Panc1 (cell line): ENCODE measurements at regions not wholly inside any gene's neighbourhood (a gene's known extent, or its start where the extent isn't known, plus 50 kb on each side); places are given as distances from the start of the nearest gene placed in this dataset.
"Not testable (repeated sequence)": the region's sequence is repeated elsewhere in the genome, so short reads cannot be mapped to it uniquely, and the experiment has no call there.

Experiments used
- ATAC-seq: fragments of 200-7000 bp; cut with Tn5 transposase; 2 replicates; pipeline ENCODE4 v1.9.1; 2020; ENCODE audit warnings: mild to moderate bottlenecking, moderate library complexity
- BruUV-seq: library from RNA; stranded (reverse); fragments of 400-500 nt; replicated peaks from 2 replicates; lab custom pipeline; 2021; lab: Mats Ljungman, UMichigan
- CTCF ChIA-PET: fragments of 300-600 bp; sonication (Branson Sonifier 250); formaldehyde crosslinking; loops from one replicate; lab custom pipeline; 2022; ENCODE audit warnings: antibody characterized with exemption; lab: Charles Lee
- POLR2A ChIA-PET: fragments of 300-600 bp; sonication (Branson Sonifier 250); formaldehyde crosslinking; loops from one replicate; lab custom pipeline; 2022; ENCODE audit warnings: antibody characterized with exemption; lab: Charles Lee
- DNase-seq: peaks from one replicate; pipeline ENCODE4 v3.0.0-alpha.2; 2010; ENCODE audit warnings: low read depth, low spot score
- H3K27ac ChIP-seq: 2 replicates; pipeline ENCODE4 v1.5.1; 2011; ENCODE audit warnings: mild to moderate bottlenecking, low read length, inconsistent platforms
- H3K27me3 ChIP-seq: fragments of 200-500 bp; sonication (Bioruptor generic); 2 replicates; pipeline ENCODE4 v1.6.0; 2014; ENCODE audit warnings: low read length, inconsistent platforms; ENCODE audit not compliant: control insufficient read depth, insufficient read depth
- H3K36me3 ChIP-seq: fragments of 200-500 bp; sonication (Bioruptor generic); 2 replicates; pipeline ENCODE4 v1.5.1; 2014; ENCODE audit warnings: inconsistent platforms, mild to moderate bottlenecking, low read length, moderate library complexity; ENCODE audit not compliant: control insufficient read depth, insufficient read depth
- H3K4me1 ChIP-seq: 2 replicates; pipeline ENCODE4 v1.5.1; 2011; ENCODE audit warnings: inconsistent platforms, mild to moderate bottlenecking, low read length, moderate library complexity; ENCODE audit not compliant: control insufficient read depth, insufficient read depth
- H3K4me3 ChIP-seq, 2 experiments: 2 replicates each; pipeline ENCODE4 v1.5.1; 2011 to 2012; ENCODE audit warnings: low read depth in 2 of 2, low read length in 2 of 2, mild to moderate bottlenecking in 2 of 2, inconsistent platforms in 1 of 2, moderate library complexity in 1 of 2
- H3K9me3 ChIP-seq: fragments of 200-500 bp; sonication (Bioruptor generic); 2 replicates; pipeline ENCODE4 v1.5.1; 2014; ENCODE audit warnings: low read depth, mild to moderate bottlenecking, inconsistent platforms, low read length, moderate library complexity; ENCODE audit not compliant: control insufficient read depth, insufficient read depth
- POLR2AphosphoS5 ChIP-seq: IDR thresholded peaks from 2 replicates; pipeline ENCODE4 v1.6.1; 2012; ENCODE audit warnings: mild to moderate bottlenecking, low read depth, low read length, moderate library complexity
- SIN3A ChIP-seq: IDR thresholded peaks from 2 replicates; pipeline ENCODE4 v1.6.1; 2012; ENCODE audit warnings: low read depth, mild to moderate bottlenecking, low read length, moderate library complexity, borderline replicate concordance; ENCODE audit not compliant: insufficient read depth
- TCF7L2 ChIP-seq: IDR thresholded peaks from 2 replicates; pipeline ENCODE4 v1.6.1; 2011; ENCODE audit warnings: mild to moderate bottlenecking, low read depth, low read length, inconsistent platforms
- in situ Hi-C: cut with HindIII; loops from 2 replicates; pipeline ENCODE4 v1.10.0; 2016; ENCODE audit warnings: low sequenced_read_pairs, low pct_unique_long_range_greater_than_20kb
- intact Hi-C: fragments of 100-400 bp; cut with micrococcal nuclease; formaldehyde crosslinking; loops from one replicate; pipeline ENCODE4 v1.10.0; 2022; ENCODE audit not compliant: unreplicated experiment
- TF ChIP-seq, protein P1 (sequence below), 2 experiments: IDR thresholded peaks; 2 replicates each; pipeline ENCODE4 v1.6.1; 2011 to 2012; ENCODE audit warnings: low read depth in 2 of 2, control low read depth in 1 of 2, low read length in 1 of 2, mild to moderate bottlenecking in 1 of 2, moderate library complexity in 1 of 2; ENCODE audit not compliant: insufficient read depth in 1 of 2
- TF ChIP-seq, protein P2 (sequence below): fragments of 450-650 bp; IDR thresholded peaks from 2 replicates; pipeline ENCODE4 v1.5.1; 2017; ENCODE audit warnings: mild to moderate bottlenecking

DNA sequence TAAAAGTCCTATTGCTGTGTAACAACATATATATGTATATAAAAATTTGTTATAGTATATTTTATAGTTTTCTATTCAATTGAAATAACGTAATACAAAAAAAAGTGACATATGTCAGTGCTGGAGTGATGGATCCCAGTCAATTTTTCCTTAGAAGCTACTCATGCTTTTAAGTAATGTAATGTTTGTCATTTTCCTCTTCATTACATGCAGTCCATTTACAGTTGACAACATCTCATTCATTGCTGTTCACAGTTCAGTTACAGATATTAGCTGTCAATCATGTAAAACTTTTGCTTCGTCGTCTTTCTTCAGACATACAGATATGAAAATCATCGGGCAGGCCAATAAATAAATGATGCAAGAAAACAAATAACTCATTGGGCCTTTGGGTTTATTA is 525.1 kb upstream of the PRR20A start:
- no peak for TF ChIP-seq POLR2AphosphoS5
- TF ChIP-seq, protein P1, sequence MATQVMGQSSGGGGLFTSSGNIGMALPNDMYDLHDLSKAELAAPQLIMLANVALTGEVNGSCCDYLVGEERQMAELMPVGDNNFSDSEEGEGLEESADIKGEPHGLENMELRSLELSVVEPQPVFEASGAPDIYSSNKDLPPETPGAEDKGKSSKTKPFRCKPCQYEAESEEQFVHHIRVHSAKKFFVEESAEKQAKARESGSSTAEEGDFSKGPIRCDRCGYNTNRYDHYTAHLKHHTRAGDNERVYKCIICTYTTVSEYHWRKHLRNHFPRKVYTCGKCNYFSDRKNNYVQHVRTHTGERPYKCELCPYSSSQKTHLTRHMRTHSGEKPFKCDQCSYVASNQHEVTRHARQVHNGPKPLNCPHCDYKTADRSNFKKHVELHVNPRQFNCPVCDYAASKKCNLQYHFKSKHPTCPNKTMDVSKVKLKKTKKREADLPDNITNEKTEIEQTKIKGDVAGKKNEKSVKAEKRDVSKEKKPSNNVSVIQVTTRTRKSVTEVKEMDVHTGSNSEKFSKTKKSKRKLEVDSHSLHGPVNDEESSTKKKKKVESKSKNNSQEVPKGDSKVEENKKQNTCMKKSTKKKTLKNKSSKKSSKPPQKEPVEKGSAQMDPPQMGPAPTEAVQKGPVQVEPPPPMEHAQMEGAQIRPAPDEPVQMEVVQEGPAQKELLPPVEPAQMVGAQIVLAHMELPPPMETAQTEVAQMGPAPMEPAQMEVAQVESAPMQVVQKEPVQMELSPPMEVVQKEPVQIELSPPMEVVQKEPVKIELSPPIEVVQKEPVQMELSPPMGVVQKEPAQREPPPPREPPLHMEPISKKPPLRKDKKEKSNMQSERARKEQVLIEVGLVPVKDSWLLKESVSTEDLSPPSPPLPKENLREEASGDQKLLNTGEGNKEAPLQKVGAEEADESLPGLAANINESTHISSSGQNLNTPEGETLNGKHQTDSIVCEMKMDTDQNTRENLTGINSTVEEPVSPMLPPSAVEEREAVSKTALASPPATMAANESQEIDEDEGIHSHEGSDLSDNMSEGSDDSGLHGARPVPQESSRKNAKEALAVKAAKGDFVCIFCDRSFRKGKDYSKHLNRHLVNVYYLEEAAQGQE (IDR thresholded peaks at IDR 0.05; ENCODE audit: insufficient read depth in 1 of 2, low read depth in 2 of 2, low read length in 1 of 2), result no peak
- no peak for TF ChIP-seq SIN3A
- TF ChIP-seq TCF7L2, result no peak
- TF ChIP-seq, protein P2, sequence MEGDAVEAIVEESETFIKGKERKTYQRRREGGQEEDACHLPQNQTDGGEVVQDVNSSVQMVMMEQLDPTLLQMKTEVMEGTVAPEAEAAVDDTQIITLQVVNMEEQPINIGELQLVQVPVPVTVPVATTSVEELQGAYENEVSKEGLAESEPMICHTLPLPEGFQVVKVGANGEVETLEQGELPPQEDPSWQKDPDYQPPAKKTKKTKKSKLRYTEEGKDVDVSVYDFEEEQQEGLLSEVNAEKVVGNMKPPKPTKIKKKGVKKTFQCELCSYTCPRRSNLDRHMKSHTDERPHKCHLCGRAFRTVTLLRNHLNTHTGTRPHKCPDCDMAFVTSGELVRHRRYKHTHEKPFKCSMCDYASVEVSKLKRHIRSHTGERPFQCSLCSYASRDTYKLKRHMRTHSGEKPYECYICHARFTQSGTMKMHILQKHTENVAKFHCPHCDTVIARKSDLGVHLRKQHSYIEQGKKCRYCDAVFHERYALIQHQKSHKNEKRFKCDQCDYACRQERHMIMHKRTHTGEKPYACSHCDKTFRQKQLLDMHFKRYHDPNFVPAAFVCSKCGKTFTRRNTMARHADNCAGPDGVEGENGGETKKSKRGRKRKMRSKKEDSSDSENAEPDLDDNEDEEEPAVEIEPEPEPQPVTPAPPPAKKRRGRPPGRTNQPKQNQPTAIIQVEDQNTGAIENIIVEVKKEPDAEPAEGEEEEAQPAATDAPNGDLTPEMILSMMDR, result no peak
- H3K4me1 ChIP-seq, result no peaks in the 10 kb centered on the region
- POLR2A ChIA-PET, result no interaction called here
- in situ Hi-C loops (no loop called here), intact Hi-C loops (no loop called here)
- H3K27ac ChIP-seq, result no peak overlapping the region
- H3K36me3 ChIP-seq, result no peaks in the 10 kb centered on the region
- DNase-seq, result no peak
- no peaks in the 10 kb centered on the region for H3K27me3 ChIP-seq
- ATAC-seq, result no peak
- no TSS peak for BruUV-seq
- H3K4me3 ChIP-seq, result no peak overlapping the region
- H3K9me3 ChIP-seq, result no peaks in the 10 kb centered on the region
- CTCF ChIA-PET, result no interaction called here

DNA sequence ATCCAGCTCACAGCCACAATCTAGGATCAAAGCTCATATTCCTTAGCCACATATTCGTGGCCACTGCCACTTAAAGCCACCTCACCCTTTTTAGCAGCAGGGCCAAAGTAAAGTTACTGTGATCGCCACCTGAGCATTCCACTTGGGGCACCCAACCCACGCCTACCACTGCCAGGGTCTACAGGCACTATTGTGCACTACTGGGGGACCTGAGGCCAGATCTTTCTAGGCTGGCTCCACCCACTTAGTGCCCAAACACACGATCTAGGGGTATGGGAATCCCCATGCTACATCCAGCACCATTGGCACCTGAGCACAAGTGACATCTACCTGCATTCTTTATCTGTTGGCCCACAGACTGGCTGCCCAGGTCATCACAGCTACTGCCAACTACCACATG is 517.9 kb upstream of the PRR20A start:
- TF ChIP-seq, protein P2, result no peak
- TF ChIP-seq SIN3A, result no peak
- no peak for TF ChIP-seq POLR2AphosphoS5
- TF ChIP-seq, protein P1 (IDR thresholded peaks at IDR 0.05; ENCODE audit: insufficient read depth in 1 of 2, low read depth in 2 of 2, low read length in 1 of 2), result no peak
- Histone ChIP-seq H3K4me3 (no peak overlapping the region), H3K36me3 (no peaks in the 10 kb centered on the region), H3K9me3 (no peaks in the 10 kb centered on the region; the same call in 1 of the 2 replicates), H3K4me1 (no peaks in the 10 kb centered on the region), H3K27ac (no peak overlapping the region), H3K27me3 (no peaks in the 10 kb centered on the region)
- DNase-seq, result no peak
- no peak for ATAC-seq
- intact Hi-C loops, result no loop called here
- BruUV-seq, result no TSS peak
- ChIA-PET POLR2A (no interaction called here), CTCF (no interaction called here)
- in situ Hi-C loops, result no loop called here

DNA sequence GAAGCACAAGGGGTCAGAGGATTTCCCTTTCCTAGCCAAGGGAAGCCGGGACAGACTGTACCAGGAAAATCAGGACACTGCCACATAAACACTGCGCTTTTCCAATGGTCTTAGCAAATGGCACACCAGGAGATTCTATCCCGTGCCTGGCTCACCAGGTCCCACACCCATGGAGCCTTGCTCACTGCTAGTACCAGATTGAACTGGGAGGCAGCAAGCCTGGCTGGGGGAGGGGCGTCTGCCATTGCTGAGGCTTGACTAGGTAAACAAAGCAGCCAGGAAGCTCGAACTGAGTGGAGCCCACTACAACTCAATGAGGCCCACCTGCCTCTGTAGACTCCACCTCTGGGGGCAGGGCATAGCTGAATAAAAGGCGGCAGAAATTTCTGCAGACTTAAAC is 511.8 kb upstream of the PRR20A start:
- ATAC-seq, H3K27me3 ChIP-seq, H3K4me3 ChIP-seq, H3K4me1 ChIP-seq, CTCF ChIA-PET, H3K27ac ChIP-seq, DNase-seq, H3K36me3 ChIP-seq, POLR2A ChIA-PET, H3K9me3 ChIP-seq, BruUV-seq, intact Hi-C loops, in situ Hi-C loops: not testable (repeated sequence)

DNA sequence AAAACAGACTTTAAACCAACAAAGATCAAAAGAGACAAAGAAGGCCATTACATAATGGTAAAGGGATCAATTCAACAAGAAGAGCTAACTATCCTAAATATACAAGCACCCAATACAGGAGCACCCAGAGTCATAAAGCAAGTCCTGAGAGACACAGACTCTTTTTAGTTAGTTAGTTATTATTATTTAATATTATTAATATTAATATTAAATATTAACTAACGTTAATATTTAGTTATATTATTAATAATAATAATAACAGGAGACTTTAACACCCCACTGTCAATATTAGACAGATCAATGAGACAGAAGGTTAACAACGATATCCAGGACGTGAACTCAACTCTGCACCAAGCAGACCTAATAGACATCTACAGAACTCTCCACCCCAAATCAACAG is 509.7 kb upstream of the PRR20A start:
- in situ Hi-C loops, POLR2A ChIA-PET, intact Hi-C loops, CTCF ChIA-PET, H3K4me1 ChIP-seq, DNase-seq, H3K9me3 ChIP-seq, H3K27ac ChIP-seq, ATAC-seq, BruUV-seq, H3K27me3 ChIP-seq, H3K4me3 ChIP-seq, H3K36me3 ChIP-seq: not testable (repeated sequence)
